DOHH2 (cell line): ENCODE measurements at regions not wholly inside any gene's neighbourhood (a gene's known extent, or its start where the extent isn't known, plus 50 kb on each side); places are given as distances from the start of the nearest gene placed in this dataset.

ENCODE experiments used
- EZH2phosphoT487 ChIP-seq: fragments of 200-600 bp; sonication (generic); IDR thresholded peaks from 2 replicates; pipeline ENCODE4 v1.6.1; 2017; ENCODE audit warnings: borderline replicate concordance, mild to moderate bottlenecking, antibody characterized with exemption, low read length, moderate library complexity, mixed read lengths
- TF ChIP-seq, protein P1 (sequence below): fragments of 200-600 bp; sonication (generic); IDR thresholded peaks from one replicate; pipeline ENCODE4 v1.5.1; 2014; ENCODE audit warnings: antibody characterized with exemption, mild to moderate bottlenecking, low read depth, low read length; ENCODE audit not compliant: poor library complexity, severe bottlenecking

DNA sequence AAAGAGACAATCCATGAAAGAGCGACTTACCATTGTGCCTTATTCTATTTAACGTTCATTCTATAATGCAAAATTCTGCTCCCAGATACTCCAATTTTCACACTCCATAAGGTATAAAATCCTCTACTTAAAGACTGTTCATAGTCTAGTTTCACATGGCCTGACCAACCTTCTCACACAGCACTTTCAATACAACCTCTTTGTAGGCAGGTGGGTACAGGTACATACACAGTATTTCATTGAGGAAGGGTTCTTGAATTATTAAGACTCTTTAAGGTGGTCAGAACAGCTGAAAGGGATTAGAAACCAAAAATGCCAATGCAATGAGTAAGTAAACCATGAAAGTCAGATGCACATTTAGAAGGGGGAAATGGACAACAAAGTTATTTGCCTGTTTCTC is 352.0 kb downstream of the PARP8 start:
- TF ChIP-seq, protein P1, sequence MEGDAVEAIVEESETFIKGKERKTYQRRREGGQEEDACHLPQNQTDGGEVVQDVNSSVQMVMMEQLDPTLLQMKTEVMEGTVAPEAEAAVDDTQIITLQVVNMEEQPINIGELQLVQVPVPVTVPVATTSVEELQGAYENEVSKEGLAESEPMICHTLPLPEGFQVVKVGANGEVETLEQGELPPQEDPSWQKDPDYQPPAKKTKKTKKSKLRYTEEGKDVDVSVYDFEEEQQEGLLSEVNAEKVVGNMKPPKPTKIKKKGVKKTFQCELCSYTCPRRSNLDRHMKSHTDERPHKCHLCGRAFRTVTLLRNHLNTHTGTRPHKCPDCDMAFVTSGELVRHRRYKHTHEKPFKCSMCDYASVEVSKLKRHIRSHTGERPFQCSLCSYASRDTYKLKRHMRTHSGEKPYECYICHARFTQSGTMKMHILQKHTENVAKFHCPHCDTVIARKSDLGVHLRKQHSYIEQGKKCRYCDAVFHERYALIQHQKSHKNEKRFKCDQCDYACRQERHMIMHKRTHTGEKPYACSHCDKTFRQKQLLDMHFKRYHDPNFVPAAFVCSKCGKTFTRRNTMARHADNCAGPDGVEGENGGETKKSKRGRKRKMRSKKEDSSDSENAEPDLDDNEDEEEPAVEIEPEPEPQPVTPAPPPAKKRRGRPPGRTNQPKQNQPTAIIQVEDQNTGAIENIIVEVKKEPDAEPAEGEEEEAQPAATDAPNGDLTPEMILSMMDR: no peak
- TF ChIP-seq EZH2phosphoT487: no peak
